RPMI7951 (cell line): ENCODE measurements at regions not wholly inside any gene's neighbourhood (a gene's known extent, or its start where the extent isn't known, plus 50 kb on each side); places are given as distances from the start of the nearest gene placed in this dataset.

Source experiments
- DNase-seq: peaks from one replicate; pipeline ENCODE4 v3.0.0-alpha.2; 2012; ENCODE audit warnings: low read depth

GRCh38 chr14:98984027-98984718 lies 287.8 kb downstream of the BCL11B start:
- no peak for DNase-seq

- DNase-seq, result no peak
Measured at GRCh38 chr14:98984719-98985041, 287.3 kb downstream of the BCL11B start.

DNA sequence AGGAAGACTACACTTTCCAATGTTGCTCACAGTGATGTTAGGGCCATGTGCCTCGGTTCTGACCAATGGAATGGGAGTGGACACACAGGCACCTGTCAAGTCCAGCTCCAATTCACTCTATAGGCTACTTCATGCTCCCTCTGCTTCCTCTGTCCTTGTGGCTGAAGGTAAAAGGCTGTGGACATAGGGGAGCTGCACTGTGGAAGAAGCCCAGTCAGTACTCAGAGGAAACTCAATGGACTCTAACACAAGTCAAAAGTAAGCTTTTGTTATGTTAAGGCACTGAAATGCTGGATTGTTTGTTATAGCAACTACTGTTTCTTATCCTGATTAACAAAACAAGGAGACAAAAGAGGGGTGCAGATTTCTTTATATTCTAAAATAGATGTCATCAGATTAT lies 278.2 kb downstream of the BCL11B start:
- no peak for DNase-seq

DNA sequence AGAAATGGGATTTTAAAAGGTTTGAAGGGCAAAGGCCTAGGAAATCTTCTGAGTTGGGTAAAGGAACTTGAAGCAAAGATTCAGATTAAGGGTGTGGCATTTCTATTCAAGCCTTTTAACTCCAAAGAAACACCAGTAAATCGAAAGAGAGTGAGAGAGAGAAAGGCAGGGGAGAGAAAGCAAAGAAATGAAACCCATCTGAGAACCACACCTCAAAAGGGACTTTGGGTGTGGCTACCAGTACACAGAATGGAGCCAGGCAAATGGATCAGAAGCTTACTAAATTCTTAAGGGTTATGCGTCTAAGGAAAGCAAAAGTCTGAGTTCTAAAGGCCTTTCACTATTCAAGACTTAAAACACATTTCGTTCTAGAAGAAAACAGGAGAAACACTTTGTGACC lies 277.4 kb downstream of the BCL11B start:
- DNase-seq, result no peak

GRCh38 chr14:98997526-98998205 lies 274.3 kb downstream of the BCL11B start:
- no peak for DNase-seq

GRCh38 chr14:98999345-98999744 lies 272.7 kb downstream of the BCL11B start:
- no peak for DNase-seq

DNA sequence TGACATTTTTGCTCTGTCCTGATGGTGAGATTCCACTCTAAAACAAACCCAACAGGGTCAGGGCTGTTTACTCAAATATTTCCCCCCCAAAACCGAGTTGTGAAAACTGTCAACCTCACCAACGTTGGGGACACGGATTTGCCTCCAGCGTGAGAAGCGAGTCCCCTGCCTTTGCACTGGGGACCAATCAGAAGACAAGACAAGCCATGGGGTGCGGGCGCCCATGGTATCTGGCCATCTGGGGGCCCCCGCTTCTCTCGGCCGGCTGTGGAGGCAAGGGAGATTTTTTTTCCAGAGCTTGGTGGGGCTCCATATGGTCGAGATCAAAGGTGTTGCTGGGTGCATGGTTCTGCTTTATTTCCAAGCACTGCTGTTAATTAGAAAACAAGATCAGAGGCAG lies 272.1 kb downstream of the BCL11B start:
- DNase-seq, result no peak

- DNase-seq, result peak; percentile 78
Measured at GRCh38 chr14:99001241-99001640, 270.8 kb downstream of the BCL11B start.

- DNase-seq, result no peak
Measured at GRCh38 chr14:99003646-99004045, 268.4 kb downstream of the BCL11B start.

DNA sequence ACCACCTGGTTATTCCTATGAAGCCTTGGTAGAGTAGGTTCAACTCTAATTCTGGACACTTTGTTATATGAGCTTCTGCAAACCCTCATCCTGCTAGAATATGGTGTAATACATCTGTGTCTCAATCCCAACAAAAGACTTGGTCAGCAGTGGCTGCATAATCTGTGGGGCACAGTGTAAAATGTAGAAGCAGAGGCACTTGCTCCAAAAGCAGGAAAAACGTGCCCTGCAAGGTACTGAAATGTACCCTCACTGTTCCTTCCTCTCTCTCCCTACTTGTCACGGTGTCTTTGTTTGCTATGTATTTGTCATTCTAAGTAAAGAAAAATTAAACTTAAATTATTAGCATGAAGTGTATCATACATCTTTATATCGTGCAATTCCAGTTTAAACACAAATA lies 267.9 kb downstream of the BCL11B start:
- no peak for DNase-seq

DNA sequence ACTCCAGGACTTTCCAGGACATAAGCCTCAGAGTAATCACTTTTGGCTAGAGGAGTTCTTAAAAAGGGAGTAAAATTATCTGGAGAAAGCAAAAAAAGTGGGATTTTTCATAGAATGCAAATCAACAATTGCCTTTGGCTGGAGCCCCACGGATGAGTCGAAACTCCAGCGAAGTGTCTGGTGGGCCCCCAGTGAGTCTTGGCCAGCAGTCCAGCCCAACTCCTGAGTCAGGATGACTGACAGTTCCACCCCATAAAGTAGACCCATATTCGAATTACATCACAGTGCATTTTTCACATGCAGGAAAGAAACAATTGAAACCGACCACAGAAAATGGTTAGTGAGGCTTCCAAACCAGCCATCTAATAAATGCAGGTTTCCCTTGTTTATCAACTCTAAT lies 265.7 kb downstream of the BCL11B start:
- DNase-seq, result no peak

DNA sequence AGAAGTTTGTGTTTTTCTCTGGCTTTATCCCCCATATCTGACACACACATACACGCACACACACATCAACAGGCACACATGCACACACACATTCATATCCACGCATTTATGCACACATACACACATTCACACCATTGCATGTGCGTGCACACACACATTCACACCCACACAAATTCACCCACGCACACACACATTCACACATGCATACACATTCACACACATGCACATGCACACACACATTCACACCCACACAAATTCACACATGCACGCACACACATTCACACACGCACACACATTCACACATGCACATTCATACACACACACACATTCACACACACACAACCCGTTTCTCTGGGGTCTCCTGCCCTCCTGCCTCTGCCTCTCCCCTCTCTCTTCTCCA lies 264.2 kb downstream of the BCL11B start:
- DNase-seq, result no peak

- DNase-seq, result peak; percentile 56
Measured at GRCh38 chr14:99009871-99010270, 262.1 kb downstream of the BCL11B start.

DNA sequence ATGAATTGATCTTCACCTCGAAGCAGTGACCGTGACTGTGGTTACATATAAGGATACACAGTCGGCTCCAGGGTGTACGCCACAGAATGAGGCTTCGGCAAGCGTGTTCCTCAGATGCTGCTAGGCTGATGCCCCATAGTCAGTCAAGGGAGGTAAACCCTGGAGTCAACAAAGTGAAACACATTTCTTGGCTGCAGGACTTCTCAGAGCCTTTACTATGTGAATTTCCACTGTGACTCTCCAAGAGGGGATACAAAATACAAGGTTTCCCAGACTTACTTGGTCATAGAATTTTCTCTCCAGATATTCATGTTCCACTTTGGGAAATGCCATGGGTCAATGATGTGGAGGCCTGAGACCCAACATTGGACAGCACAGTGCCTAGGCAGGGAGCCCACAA lies 260.6 kb downstream of the BCL11B start:
- no peak for DNase-seq

DNA sequence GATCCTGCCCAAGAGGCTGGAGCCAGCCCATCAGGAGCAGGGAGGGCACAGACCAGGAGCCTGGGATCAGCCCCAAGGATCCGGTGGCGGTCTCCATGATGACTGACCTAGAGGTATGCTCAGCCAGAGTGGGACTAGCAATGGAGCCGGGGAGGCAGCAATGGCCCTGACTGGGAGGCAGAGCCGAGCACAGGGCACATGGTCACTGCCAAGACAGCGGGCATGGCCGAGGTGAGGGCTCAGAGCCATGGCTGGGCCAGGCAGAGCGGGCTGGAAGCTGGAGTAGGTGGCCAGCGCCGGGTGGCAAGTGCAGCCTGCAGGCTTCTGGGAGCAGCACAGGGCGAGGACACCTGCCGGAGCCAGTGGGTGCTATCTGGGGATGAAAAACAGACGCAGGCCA lies 259.3 kb downstream of the BCL11B start:
- no peak for DNase-seq

GRCh38 chr14:99015833-99016232 lies 256.2 kb downstream of the BCL11B start:
- DNase-seq, result no peak

- no peak for DNase-seq
Measured at GRCh38 chr14:99023371-99023770, 248.6 kb downstream of the BCL11B start.

GRCh38 chr14:99024926-99025325 lies 247.1 kb downstream of the BCL11B start:
- DNase-seq, result no peak

DNA sequence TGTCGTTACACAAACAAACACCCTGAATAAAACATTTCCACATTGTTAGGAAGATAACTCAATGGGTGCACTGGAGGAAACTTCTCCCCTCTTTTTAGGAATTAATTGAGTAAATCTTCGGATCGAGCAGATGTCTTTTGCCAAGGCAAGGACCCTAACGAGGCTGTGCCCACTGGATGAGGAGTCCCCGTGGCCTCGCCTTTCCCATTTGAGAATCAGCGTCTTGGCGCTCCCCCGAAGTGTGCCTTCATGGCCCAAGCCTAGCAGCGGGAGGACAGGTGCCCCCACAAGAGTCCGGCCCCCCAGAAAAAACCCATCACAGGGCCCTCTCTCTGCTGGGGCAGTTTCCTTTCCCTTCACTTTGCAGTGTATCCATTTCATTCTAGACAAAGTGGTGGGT lies 246.6 kb downstream of the BCL11B start:
- DNase-seq, result no peak

DNA sequence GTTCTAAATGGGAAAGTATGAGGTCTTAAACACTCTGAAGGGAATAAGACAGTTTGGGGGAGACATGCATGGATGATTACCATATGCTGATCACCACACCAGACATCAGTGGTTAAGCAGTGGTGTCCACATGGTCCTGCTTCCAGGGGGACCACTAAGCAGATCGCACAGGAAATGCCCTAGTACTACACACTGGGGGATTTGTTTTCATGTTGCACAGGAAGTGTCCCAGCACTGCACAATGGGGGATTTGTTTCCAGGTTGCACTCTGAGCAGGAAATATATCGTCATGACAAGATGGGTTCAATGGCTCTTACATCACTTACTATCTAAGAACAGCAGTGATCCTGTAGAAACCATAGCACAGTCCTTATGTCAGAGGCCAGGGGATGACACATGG lies 245.5 kb downstream of the BCL11B start:
- no peak for DNase-seq

DNA sequence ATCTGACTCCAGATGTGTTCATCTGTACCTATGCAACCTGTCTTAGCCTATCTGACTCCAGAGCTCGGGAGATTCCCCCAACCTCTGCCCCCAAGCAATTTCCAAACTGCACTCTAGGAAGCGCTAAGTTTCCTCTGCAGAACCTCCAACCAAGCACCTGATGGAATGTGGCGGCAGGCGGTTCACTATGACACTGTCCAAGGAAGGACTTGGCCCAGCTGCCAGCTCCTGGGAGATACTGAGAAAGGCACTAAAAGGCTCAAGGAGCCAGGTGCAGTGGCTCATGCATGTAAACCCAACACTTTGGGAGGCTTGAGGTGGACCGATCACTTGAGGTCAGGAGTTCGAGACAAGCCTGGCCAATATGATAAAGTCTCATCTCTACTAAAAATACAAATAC lies 244.0 kb downstream of the BCL11B start:
- DNase-seq, result no peak

DNA sequence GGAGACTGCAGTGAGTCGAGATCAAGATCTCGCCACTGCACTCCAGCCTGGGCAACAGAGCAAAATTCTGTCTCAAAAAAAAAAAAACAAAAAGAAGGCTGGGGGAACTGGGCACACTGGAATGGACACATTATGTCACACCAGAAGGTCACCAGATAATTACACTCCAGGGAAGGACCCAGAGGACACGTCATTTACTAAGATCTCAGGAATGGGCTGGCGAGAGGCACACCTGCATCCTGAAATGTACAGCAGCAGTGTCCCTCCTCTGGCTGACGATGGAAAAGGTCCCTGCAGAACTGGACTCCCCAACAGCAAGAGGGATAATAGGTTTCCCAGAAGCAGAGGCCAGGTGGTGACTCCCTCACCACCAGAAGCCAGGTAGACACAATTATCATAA lies 243.5 kb downstream of the BCL11B start:
- no peak for DNase-seq

DNA sequence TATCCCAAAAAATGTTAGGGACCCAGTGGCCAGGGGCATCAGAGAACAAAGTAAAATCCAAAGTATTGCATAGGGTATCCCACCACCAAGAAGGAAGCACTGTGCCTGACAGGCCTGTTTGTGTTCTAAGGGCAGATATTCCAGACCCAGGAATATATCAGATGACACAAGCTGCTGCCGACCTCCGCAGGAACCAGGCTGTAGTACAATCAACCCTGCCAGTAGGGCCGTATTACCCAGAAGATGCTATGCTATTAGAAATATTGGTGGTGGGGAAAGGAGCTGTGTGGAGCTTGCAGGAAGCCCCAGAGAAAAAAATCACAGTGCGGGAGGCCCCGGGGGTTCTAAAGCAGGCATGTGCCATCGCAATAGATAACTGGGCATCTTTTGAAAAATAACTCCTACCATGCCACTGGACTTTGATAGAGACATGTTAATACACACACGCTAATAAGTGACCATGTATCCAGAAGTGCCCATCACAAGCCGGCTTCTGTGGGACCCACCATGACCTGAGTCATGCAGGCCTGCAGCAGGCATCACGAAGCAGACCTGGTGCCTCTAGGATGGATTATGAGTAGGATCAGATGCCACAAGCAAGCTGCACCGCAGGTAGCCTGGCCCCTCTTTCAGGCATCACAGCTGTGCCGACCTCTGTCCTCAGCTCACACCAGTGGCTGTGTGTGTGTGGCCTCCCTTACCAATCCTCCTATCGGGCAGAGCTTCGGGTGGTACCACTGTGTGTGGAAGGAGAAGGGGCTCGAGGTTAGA lies 242.7 kb downstream of the BCL11B start:
- no peak for DNase-seq
